ENCODE measurements at regions not wholly inside any gene's neighbourhood (a gene's known extent, or its start where the extent isn't known, plus 50 kb on each side); places are given as distances from the start of the nearest gene placed in this dataset.

GRCh38 chr12:98151984-98152383, 363.4 kb upstream of the TMPO start:
- no peak for DNase-seq

GRCh38 chr12:98154850-98155249, 360.5 kb upstream of the TMPO start:
- peak; percentile 15 for DNase-seq

DNA sequence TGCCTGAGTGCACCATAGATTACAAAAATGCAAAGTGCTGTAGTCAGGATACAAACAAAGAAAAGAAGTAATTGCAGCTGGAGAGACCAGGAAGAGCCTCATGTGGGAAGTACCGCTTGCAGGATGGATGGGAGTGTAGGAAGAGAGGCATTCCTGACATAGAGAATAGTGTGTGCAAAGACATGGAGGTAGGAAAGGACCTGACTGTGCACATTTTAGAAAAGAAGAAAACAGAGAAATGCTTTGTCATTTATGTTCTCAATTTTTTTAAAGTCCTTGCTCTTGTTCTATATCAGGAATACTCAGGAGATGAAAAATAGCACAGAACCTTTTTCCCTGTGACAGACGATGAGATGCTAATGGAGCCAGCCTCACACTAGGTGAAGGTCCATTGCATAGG, 358.7 kb upstream of the TMPO start:
- no peak for DNase-seq

- no peak for DNase-seq
Measured at GRCh38 chr12:98162906-98163678, 352.3 kb upstream of the TMPO start.

DNA sequence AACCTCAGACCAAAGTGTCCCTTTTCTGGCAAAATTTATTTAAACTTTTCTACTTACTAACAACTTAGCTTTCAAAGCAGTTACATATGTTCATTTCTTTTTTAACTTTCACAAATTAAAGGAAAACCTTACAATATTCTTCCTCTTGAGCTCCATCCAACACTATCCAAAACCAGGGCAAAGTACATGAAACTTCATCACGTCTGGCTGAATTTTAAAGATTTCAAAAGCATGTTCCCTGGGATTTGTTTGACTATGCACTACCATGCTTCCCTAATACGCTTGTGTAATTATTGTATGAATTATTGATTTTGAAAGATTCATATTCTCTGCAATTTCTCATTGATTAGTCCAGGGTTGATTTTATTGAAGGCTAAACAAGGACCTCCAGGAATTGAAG, 343.1 kb upstream of the TMPO start:
- DNase-seq, result no peak

GRCh38 chr12:98172801-98173200, 342.6 kb upstream of the TMPO start:
- no peak for DNase-seq

GRCh38 chr12:98173773-98174427, 341.5 kb upstream of the TMPO start:
- DNase-seq, result no peak

- DNase-seq, result no peak
Measured at GRCh38 chr12:98174428-98174809, 341.0 kb upstream of the TMPO start.

- no peak for DNase-seq
Measured at GRCh38 chr12:98178126-98178525, 337.3 kb upstream of the TMPO start.

DNA sequence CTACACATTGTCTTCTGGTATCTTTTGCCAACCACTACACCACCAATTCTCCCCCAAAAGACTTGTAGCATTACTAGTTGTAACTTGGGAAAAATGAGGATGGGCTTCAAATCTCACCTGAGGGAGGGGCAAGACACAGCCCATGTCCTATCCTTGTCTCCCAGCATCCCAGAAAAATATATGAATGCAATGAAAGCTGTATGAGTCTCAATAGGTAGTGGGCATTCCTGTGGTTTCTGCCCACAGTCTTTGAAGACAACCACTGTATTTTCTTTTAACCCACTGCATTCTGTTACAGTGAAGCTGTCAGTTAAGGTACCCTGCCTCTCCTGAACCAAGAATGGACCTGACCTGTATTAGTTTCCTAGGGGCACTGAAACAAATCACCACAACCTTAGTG, 336.2 kb upstream of the TMPO start:
- no peak for DNase-seq

DNA sequence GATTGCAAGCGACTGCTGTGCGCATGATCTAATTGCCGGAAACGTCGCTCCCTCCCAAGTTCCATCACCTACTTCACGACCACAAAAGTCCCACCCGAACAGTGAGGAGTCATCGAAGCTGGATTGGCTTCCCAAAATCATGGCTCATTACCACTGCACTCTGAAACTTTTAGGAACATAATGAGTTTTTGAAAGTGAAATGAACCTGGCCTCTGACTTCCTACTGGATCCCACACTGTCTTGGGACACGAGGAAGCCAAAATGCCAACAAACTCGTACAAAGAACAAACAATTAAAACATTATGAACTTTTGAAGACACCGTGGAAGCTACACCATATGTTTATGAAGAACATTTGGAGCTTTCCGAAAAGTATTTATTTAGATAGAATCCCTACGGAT, 334.8 kb upstream of the TMPO start:
- DNase-seq, result no peak

- DNase-seq, result no peak
Measured at GRCh38 chr12:98182821-98183220, 332.6 kb upstream of the TMPO start.

DNA sequence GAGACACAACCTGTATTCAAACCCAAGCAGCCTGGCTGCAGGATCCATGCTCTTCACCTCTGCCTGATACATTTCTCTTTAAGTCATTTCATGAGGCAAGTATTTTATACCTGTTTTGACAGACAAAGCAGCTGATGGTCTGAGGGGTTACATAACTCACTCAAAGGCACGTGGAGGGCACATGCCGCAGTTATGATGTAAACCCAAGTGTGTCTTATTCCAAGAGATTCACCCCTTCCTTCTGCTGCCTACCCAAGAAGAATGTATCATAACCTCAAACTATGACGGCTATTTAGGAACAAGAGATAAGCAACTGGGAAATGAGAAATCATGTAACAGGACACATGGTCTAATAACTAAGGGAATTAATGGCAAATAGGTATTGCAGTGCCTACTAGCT, 329.8 kb upstream of the TMPO start:
- DNase-seq, result no peak

DNA sequence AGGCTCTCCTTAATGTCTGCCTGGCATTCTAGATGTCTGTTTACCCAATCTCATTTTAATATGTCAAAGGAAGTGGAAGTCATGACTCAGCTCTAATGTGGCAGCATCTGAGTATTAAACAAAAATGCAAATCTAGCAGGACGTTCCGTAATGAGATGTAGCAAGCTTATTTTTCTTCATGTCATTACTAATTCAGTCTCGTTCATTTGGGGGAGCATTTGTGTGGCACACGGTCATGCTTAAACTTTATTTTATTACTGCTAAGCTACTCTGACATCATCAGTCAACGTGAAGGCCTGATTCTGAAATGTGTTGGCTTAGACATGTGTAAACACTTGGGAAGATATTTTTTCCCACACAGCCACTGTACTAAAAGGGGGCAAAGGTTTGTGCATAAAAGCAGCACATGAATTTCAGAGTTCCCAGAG, 326.7 kb upstream of the TMPO start:
- DNase-seq, result peak; percentile 14

- DNase-seq, result no peak
Measured at GRCh38 chr12:98194591-98194990, 320.8 kb upstream of the TMPO start.

- no peak for DNase-seq
Measured at GRCh38 chr12:98198261-98198982, 317.0 kb upstream of the TMPO start.

DNA sequence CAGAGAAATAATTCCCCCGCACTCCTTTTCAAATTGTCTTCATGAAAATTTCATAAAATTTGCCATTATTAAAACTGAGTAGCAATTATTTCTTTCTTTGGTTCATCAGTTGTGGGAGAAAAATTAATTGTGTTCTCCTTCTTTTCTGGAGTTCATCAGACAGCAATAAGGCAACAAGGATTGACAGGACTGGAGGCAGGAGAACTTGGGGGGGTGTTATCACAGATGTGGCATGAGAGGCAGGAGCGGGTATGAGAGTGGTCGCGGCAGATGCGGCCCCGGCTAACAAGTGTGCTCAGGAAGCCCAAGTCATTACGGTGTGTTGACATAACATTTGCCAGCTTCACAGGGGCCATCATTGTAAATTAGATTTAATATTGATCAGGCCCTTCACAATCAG, 306.6 kb upstream of the TMPO start:
- no peak for DNase-seq

GRCh38 chr12:98211909-98212695, 303.3 kb upstream of the TMPO start:
- DNase-seq, result no peak

GRCh38 chr12:98213556-98213955, 301.8 kb upstream of the TMPO start:
- no peak for DNase-seq

DNA sequence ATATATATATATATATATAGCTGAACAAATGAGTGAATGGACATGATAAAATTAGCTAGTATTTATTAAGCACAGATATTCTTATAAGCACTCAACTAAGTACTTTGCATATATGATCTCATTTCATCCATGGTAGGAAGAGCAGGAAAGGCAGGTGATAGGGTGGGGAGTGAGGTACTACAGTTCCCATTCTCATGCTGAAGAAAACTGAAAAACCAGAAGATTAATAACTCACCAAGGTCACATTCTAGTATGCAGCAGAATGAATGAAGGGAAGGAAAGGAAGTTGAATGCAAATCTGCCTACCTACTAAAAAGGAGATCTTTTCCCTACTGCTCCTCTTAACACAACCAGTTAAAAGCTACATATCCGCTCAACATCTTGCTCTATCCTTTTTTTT, 298.1 kb upstream of the TMPO start:
- no peak for DNase-seq

DNA sequence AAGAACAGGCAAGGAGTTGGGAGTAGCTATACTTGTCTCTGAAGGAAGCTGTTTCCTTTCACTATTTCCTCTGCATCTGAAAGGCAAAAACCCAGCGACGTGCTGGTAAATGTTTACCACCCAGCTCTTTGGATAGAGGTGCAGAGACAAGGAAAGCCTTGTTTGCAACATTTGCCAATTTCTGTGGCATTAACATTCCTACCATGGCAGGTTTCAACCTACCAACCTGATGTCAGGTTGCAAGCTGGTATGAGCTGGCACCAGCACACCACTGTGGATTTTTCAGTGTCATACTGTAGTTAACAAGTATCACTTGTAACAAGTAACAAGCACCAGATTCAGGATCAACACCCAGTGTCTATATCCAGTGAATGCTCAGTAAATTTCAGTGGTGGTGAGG, 294.8 kb upstream of the TMPO start:
- no peak for DNase-seq

DNA sequence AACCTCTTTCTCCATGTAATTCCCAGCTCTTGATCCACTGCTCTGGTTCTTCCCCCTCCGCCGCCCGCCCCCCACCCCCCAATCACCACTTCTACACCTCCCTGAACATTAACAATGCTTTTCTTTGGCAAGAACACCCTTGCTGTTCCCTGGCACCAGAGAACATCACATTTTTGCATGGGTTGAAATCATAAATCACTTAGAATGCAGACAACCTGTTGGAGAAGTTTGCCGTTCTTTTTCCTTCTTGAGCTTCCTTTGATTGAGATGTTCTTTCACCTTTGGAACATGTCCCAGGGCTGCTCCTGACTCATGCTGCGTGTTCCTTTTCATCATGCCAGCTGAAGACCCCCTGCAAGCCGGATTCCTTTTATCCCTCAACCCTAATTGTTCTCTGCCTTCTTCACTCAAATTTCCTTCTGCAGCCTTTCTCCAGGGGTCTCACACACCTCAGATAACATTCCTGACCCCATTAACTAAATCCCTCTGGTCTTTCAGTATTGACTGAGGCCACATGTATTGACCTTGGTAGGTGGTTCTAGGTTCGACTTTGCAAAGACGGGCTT, 294.1 kb upstream of the TMPO start:
- DNase-seq, result no peak

DNA sequence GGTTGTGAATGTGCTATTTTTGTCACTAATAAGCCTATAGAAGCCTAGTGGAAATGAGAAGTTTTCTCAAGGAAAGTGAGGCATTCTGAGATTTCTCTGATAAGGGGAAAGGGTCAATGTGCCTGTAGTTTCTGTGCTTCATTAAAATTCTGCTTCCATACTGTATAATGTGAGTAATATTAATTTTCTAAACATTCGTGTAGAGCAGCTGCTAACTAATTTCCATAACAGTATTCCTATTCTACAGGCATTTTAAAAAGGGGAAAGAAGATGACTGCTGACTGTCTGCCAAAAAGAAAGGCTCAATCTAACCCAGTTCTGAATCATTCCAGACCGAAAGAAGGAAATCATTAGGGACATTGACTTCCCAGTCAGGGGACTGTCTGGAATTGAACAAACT, 293.3 kb upstream of the TMPO start:
- DNase-seq, result no peak
